Posterior cingulate gyrus (tissue), 11 donors: ENCODE measurements at regions not wholly inside any gene's neighbourhood (a gene's known extent, or its start where the extent isn't known, plus 50 kb on each side); places are given as distances from the start of the nearest gene placed in this dataset.
"Not testable (repeated sequence)": the region's sequence is repeated elsewhere in the genome, so short reads cannot be mapped to it uniquely, and the experiment has no call there.

Experiments used
- DNase-seq, 10 donors: peaks; one replicate each; pipeline versions ENCODE4 v3.0.0 to v3.0.0-alpha.2; 2020 to 2021; ENCODE audit warnings: mixed read lengths in 3 of 10
- intact Hi-C: fragments of 100-400 bp; cut with DNase I; formaldehyde crosslinking; loops from one replicate; pipeline ENCODE4 v1.15.1; 2023

DNA sequence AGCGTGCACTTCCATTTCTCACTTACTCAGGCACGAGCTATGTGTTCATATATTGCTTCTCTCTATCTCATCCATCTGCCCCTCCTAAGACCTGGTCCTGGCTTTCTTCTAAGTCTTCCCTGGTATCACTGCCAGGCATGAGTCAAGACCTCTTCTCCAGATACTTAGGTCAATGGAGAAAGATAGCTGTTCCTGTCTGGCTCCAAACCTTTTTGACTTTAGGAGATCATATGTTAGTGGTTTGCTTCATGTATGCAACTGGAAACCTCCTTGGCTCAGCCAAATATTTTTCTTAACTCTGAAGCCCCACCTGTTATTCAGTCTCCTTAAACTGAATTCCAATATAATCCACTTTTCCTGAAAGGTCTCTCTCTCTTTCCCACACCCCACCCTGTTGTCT is 211.6 kb upstream of the PTBP2 start:
- intact Hi-C loops: no loop called here
- DNase-seq: no peak

- DNase-seq: no peak
- intact Hi-C loops: no loop called here
Observed at GRCh38 chr1:96510391-96510790, 211.2 kb upstream of the PTBP2 start.

- no peak for DNase-seq
- intact Hi-C loops: no loop called here
Observed at GRCh38 chr1:96510911-96511310, 210.7 kb upstream of the PTBP2 start.

DNA sequence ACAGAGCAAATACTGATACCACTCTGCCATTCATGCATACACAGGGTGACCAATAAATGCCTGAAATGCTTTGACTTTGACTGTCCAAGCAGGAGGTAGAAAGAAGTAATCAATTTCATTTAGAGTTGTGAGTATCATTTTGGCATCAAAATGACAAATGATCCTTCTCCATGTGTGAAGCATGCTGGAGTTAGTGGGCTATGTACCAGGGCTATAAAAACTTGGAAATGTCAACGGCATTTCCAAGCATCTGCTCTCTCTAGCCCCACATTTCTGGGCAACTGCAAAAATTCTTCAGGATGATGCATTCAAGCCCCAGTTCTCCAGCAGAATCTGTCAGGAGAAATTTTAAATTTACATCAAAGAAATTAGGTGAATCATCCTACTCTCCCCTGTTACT is 208.4 kb upstream of the PTBP2 start:
- intact Hi-C loops: no loop called here
- no peak for DNase-seq

DNA sequence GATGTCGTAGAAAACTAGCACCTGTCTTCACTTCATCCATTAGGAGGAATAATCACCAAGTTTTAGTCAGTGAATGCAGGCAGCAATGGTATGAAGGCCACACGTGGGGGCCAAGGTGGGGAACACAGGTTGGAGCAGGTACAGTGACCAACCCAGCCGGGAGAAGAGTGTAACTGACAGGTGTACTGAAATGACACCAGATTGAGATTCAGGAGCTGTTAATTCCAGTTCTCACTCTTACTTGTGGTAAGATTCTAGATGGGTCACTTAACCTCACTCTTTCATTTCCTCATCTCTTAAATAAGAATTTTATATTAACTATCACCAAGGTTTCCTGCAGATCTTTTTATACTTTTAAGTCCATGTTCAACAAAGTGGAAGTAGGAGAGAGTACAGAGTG is 206.2 kb upstream of the PTBP2 start:
- DNase-seq: no peak
- intact Hi-C loops: no loop called here

GRCh38 chr1:96515925-96516324 is 205.7 kb upstream of the PTBP2 start:
- no peak for DNase-seq
- intact Hi-C loops: no loop called here

GRCh38 chr1:96519851-96520578 is 201.6 kb upstream of the PTBP2 start:
- intact Hi-C loops: no loop called here
- DNase-seq: no peak

GRCh38 chr1:96520579-96520947 is 201.0 kb upstream of the PTBP2 start:
- DNase-seq: no peak
- intact Hi-C loops: no loop called here

- intact Hi-C loops: no loop called here
- peak in 1 of 10 donors; percentile 64 for DNase-seq
Observed at GRCh38 chr1:96521010-96521409, 200.6 kb upstream of the PTBP2 start.

- DNase-seq: no peak
- intact Hi-C loops: no loop called here
Observed at GRCh38 chr1:96521994-96522760, 199.4 kb upstream of the PTBP2 start.

DNA sequence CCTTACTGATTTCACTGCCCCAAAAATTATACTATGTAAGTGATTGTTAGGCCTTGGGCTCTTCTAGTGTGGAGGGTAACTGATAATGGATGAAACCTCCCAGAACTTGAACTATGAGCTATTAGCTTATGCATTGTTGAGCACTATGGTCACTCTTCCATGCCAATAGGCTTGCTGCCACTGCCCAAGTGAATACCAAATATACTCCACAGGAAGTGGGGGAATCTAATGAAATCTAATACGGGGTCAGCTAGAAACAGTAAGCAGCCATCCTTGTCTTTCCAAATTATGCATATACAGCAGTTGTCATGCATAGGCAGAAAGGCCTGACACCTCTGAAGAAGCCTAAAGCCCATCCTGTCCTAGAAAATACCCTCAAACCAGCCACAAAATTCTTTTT is 198.7 kb upstream of the PTBP2 start:
- DNase-seq: no peak
- intact Hi-C loops: no loop called here

DNA sequence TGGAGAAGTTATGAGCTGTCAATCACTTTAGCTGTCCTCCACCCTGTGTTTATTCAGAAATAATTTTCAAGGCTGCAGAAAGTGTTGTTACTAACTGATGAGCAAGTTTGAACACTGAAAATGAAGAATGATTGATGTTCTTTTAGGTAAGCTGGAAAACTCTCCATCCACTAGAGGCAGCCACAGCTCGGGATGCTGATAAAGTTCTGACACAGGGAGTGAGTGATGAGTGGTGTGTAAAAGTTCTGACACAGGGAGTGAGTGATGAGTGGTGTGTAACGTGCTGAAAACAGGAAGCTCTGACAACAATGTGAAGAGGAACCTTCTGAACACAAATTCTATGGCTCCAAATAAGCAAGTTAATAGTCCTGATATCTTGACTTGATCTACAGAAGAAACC is 197.5 kb upstream of the PTBP2 start:
- intact Hi-C loops: no loop called here
- DNase-seq: no peak

GRCh38 chr1:96525657-96526557 is 195.7 kb upstream of the PTBP2 start:
- intact Hi-C loops: no loop called here

GRCh38 chr1:96528672-96529071 is 192.9 kb upstream of the PTBP2 start:
- intact Hi-C loops, DNase-seq: not testable (repeated sequence)

More at GRCh38 chr1:96525657-96526557, 195.7 kb upstream of the PTBP2 start:
- no peak for DNase-seq

- intact Hi-C loops: no loop called here
- DNase-seq: no peak
Observed at GRCh38 chr1:96533820-96534219, 187.8 kb upstream of the PTBP2 start.

DNA sequence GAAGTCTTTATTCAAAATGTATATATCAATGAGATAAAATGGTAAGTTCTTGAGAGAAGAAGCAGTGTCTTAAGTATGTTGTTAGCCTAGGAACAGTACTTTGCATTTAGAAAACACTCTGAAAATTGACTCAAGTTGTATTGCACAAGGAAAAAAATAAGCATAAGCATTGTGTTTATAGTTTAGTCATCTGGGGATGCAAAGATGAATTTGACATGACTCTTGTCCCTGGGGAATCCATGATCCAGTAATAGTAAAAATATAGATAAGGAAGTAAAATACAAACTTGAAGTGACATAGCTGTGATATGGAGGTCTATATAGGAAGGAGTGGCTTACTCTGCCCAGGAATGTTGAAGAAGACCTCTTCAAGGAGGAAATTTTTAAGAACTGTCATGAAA is 185.0 kb upstream of the PTBP2 start:
- intact Hi-C loops: no loop called here
- no peak for DNase-seq

DNA sequence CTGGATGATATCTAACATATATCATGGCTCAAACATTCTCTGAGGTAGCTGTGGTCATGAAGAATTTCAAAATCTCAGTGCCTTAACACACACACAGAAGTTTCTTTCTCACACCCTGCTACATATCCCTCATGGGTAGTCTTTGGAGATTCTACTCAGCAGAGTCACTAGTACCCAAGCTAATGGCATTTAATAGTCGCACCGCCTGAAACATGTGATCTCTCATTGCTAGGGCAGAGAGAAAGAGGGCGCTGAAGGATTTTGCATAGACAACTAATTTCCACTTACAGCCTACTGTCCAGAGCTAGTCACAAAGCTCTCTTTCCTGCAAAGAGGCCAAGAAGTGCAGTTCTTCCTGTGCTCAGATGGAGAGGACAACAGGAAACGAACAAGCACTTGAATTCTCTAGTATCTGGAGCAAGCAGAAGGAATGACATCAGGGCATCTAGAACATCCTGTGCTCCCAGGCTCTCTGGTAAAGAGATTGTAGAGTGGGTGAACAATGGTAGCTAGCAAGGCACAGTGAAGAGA is 183.4 kb upstream of the PTBP2 start:
- intact Hi-C loops: no loop called here
- peak in 4 of 10 donors; percentile 8 to 30 (median 18) for DNase-seq

DNA sequence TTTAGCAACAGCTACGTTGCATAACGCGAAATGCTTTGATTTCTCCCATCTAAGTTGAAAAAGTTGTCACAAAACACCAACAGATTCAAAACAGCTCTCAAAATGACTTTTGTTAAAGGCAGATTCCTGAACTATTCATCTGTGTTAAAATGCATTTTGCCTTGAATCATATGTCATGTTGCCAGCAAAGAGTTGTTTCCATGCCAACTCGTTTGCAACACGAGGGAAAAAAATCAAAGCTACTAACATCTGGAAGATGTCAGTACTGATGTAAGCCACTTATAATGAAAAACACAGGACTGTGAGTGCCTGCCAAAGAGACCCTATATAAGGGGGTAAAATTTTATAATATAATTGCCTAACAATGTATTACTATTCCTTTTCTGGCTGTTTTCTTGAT is 182.7 kb upstream of the PTBP2 start:
- no peak for DNase-seq
- intact Hi-C loops: no loop called here

DNA sequence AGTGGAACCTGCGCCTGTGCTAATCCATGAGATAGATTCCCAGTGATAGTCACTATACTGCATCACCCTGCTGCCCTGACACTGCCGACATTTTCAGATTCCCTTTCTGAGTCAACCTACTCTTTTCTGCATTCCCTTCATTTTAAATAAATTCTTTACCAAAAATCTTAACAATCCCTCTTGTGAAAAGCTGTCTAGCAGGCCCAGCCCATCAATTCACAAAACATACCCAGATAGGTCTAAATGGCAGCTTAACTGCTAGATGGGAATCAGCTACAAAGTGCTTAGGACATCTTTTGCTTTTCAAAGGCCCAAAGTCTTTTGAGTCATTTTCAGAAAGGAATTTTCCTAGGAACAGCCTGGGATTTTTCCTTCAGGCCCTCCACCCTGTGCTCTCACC is 180.1 kb upstream of the PTBP2 start:
- intact Hi-C loops: no loop called here
- no peak for DNase-seq

DNA sequence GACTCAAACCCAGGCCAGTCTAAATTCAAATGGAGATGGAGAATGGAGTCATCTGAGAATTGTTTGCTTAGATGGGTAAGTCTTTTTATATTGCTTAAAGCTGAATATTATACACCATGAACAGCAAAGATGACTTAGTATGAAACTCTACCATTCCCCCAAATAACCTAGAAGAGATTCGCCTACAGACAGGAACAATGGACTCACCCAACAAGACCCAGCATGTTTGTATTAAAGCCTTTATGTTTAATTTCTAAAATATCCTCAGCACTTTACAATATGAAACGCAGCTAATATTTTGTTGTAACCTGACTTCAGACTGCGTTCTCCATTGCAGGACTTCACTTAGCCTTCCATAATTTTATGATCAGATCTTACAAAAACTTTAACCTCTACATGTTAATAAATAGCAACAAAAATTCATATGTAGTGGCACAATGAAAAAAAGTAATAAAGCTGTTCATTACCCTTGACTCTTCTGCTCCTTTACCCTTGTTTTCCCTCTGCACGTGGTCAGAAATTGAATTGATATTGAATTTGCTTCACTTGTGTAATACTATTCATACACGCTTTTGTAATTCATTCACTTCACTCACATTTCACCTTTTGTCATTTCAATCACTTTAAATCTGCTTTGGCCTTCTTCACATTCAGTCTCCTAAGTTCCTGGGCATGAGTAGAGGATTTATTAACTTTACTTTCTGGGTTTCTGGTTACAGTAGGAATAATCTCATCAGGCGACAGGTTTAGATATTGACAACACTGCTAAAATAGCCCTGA is 177.3 kb upstream of the PTBP2 start:
- intact Hi-C loops: no loop called here
- no peak for DNase-seq
